ENCODE measurements at regions not wholly inside any gene's neighbourhood (a gene's known extent, or its start where the extent isn't known, plus 50 kb on each side); places are given as distances from the start of the nearest gene placed in this dataset.

DNA sequence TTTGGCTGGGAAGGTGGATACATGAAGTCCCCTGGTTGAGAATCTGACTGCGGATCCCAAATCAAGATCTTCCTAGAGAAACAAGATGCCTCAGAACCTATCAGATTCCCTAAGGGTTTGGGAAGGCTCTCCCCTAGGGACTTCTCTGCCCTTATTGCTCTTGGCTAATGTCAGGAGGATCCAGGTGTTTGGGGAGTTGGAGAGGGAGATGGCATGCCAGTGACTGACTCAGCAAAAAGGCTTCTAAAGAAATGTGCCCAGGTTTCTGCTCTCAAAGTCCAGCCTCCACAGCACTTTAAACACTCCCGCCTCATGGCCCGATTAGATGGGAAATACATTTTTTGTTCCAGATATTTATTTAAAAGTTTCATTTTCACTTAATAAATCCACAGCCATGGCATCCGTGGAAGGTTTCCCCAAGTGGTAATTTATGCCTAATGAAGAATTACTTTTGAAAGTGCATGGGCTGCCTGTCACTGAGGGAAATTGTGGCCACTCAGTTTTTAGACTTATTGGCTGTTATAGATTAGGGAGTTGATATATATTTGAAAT is 156.4 kb downstream of the OSR1 start:
- H3K4me3 ChIP-seq = no peak overlapping the region
- TF ChIP-seq CTCF (IDR thresholded peaks at IDR 0.05) = no peak
- TF ChIP-seq POLR2A (IDR thresholded peaks at IDR 0.05) = no peak
- TF ChIP-seq POLR2AphosphoS5 (IDR thresholded peaks at IDR 0.05) = no peak
- no peak for TF ChIP-seq EP300 (IDR thresholded peaks at IDR 0.05; ENCODE audit: low read depth)
- no peaks in the 10 kb centered on the region for H3K27me3 ChIP-seq
- H3K27ac ChIP-seq = no peak overlapping the region
- H3K4me1 ChIP-seq = no peaks in the 10 kb centered on the region
- H3K9me3 ChIP-seq = no peaks in the 10 kb centered on the region
- in situ Hi-C loops (cut with MboI; ENCODE audit: low pct_ligation_motif_present in 1 of 4, low pct_unique_long_range_greater_than_20kb in 1 of 4, low sequenced_read_pairs in 3 of 4) (no loop called here), intact Hi-C loops (cut with DNase I; ENCODE audit: low total_unique reads) (no loop called here)
- WGBS, 2 donors (ENCODE audit: low coverage in 1 of 2) = 92% methylated on average over 3 to 4 of the region's 4 CpGs
- H3K36me3 ChIP-seq = no peaks in the 10 kb centered on the region
- no peak for DNase-seq

DNA sequence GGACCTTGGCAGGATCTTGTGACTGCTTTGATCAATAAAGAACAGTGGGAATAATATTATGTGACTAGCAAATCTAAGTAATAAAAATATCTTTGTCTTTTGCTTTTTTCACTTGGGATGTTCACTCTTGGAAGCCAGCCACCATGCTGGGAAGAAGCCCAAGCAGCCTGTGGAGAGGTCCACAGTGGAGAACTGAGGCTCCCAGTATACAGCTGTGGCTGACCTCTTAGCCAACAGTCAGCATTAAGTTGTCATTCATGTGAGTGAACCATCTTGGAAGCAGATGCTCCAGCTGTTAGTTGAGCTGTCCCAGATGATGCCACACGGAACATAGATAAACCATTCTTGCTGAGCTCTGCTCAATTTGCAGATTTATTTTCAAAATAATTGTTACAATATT is 160.0 kb downstream of the OSR1 start:
- H3K9me3 ChIP-seq = no peaks in the 10 kb centered on the region
- 68% methylated on average over 1 of the region's 1 CpG; no CpG with 5 or more reads in 1 of the 2 donors for WGBS, 2 donors (ENCODE audit: low coverage in 1 of 2)
- no peak overlapping the region for H3K4me3 ChIP-seq
- no peaks in the 10 kb centered on the region for H3K36me3 ChIP-seq
- H3K27ac ChIP-seq = no peak overlapping the region
- no peak for TF ChIP-seq EP300 (IDR thresholded peaks at IDR 0.05; ENCODE audit: low read depth)
- no peak for TF ChIP-seq CTCF (IDR thresholded peaks at IDR 0.05)
- TF ChIP-seq POLR2A (IDR thresholded peaks at IDR 0.05) = no peak
- no peak for TF ChIP-seq POLR2AphosphoS5 (IDR thresholded peaks at IDR 0.05)
- no peaks in the 10 kb centered on the region for H3K4me1 ChIP-seq
- no peaks in the 10 kb centered on the region for H3K27me3 ChIP-seq
- no peak for DNase-seq
- intact Hi-C loops (cut with DNase I; ENCODE audit: low total_unique reads) (no loop called here), in situ Hi-C loops (cut with MboI; ENCODE audit: low pct_ligation_motif_present in 1 of 4, low pct_unique_long_range_greater_than_20kb in 1 of 4, low sequenced_read_pairs in 3 of 4) (no loop called here)

DNA sequence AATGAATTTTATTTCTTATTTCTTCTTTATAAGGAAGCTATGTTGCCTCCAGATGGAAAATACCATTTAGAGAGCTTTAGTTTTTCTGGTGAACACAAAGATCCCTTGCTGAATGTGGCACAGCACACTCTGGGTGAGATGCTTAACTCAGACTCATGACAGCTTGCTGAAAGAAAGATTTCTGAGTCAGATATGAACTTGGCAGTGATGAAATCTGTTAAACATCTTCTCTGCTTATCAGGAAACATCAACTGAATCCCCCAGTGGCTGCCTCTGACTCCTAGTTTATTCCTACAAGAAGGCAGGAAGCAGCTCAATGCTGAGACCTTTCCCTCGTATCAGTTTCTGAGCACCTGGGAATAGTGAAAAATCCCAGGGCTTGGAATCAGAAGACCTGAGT is 162.8 kb downstream of the OSR1 start:
- in situ Hi-C loops (cut with MboI; ENCODE audit: low pct_ligation_motif_present in 1 of 4, low pct_unique_long_range_greater_than_20kb in 1 of 4, low sequenced_read_pairs in 3 of 4) = no loop called here
- intact Hi-C loops (cut with DNase I; ENCODE audit: low total_unique reads) = no loop called here
- 76% methylated on average over 1 of the region's 1 CpG; no CpG with 5 or more reads in 1 of the 2 donors for WGBS, 2 donors (ENCODE audit: low coverage in 1 of 2)
- Histone ChIP-seq H3K4me3 (no peak overlapping the region), H3K27me3 (no peaks in the 10 kb centered on the region), H3K36me3 (no peaks in the 10 kb centered on the region), H3K4me1 (no peaks in the 10 kb centered on the region), H3K9me3 (no peaks in the 10 kb centered on the region), H3K27ac (no peak overlapping the region)
- TF ChIP-seq CTCF (IDR thresholded peaks at IDR 0.05) (no peak), EP300 (IDR thresholded peaks at IDR 0.05; ENCODE audit: low read depth) (no peak), POLR2AphosphoS5 (IDR thresholded peaks at IDR 0.05) (no peak), POLR2A (IDR thresholded peaks at IDR 0.05) (no peak)
- no peak for DNase-seq

- no peak for DNase-seq
- H3K9me3 ChIP-seq = no peaks in the 10 kb centered on the region
Observed at GRCh38 chr2:19189391-19189790, 169.0 kb downstream of the OSR1 start.

More at GRCh38 chr2:19189391-19189790, 169.0 kb downstream of the OSR1 start:
- H3K27ac ChIP-seq = no peak overlapping the region
- no peaks in the 10 kb centered on the region for H3K36me3 ChIP-seq
- no peaks in the 10 kb centered on the region for H3K4me1 ChIP-seq
- H3K27me3 ChIP-seq = no peaks in the 10 kb centered on the region
- no peak overlapping the region for H3K4me3 ChIP-seq
- in situ Hi-C loops (cut with MboI; ENCODE audit: low pct_ligation_motif_present in 1 of 4, low pct_unique_long_range_greater_than_20kb in 1 of 4, low sequenced_read_pairs in 3 of 4) (no loop called here), intact Hi-C loops (cut with DNase I; ENCODE audit: low total_unique reads) (no loop called here)
- TF ChIP-seq POLR2AphosphoS5 (IDR thresholded peaks at IDR 0.05) (no peak), EP300 (IDR thresholded peaks at IDR 0.05; ENCODE audit: low read depth) (no peak), CTCF (IDR thresholded peaks at IDR 0.05) (no peak), POLR2A (IDR thresholded peaks at IDR 0.05) (no peak)
- whole genome bisulfite sequencing, 2 donors (ENCODE audit: low coverage in 1 of 2) = 81% methylated on average over 1 of the region's 1 CpG; no CpG with 5 or more reads in 1 of the 2 donors
